K562 (cell line): ENCODE measurements at regions not wholly inside any gene's neighbourhood (a gene's known extent, or its start where the extent isn't known, plus 50 kb on each side); places are given as distances from the start of the nearest gene placed in this dataset.

Experiments used
- CHD1 ChIP-seq: fragments of 200-600 bp; sonication (generic); IDR thresholded peaks from one replicate; pipeline ENCODE4 v1.6.1; 2012; ENCODE audit warnings: mild to moderate bottlenecking, moderate library complexity, low read length, inconsistent platforms
- CHD4 ChIP-seq: fragments of 200-600 bp; sonication (generic); IDR thresholded peaks from 3 replicates; pipeline ENCODE4 v1.6.1; 2012; ENCODE audit warnings: low read depth, mild to moderate bottlenecking, mixed read lengths, low read length, inconsistent platforms; ENCODE audit not compliant: insufficient read depth, insufficient replicate concordance, poor library complexity, severe bottlenecking
- EHMT2 ChIP-seq: fragments of 450-650 bp; IDR thresholded peaks from 2 replicates; pipeline ENCODE4 v1.6.1; 2018; ENCODE audit warnings: antibody characterized with exemption
- GATAD2B ChIP-seq: fragments of 450-650 bp; IDR thresholded peaks from 2 replicates; pipeline ENCODE4 v1.6.1; 2017; ENCODE audit warnings: mild to moderate bottlenecking, borderline replicate concordance
- HLTF ChIP-seq: fragments of 450-650 bp; IDR thresholded peaks from 2 replicates; pipeline ENCODE4 v1.6.1; 2016
- MAFK ChIP-seq: IDR thresholded peaks from 2 replicates; pipeline ENCODE4 v1.6.1; 2011; ENCODE audit warnings: low read length, improper control_type of control experiment
- RBM22 ChIP-seq: fragments of 200-400 bp; formaldehyde crosslinking; IDR thresholded peaks from 2 replicates; pipeline ENCODE4 v1.6.1; 2018; ENCODE audit warnings: low read length, low read depth; ENCODE audit not compliant: poor library complexity, severe bottlenecking
- THAP12 ChIP-seq: fragments of 250-450 bp; sonication (Bioruptor Pico); IDR thresholded peaks from 2 replicates; pipeline ENCODE4 v1.9.0; 2021; ENCODE audit warnings: mild to moderate bottlenecking, inconsistent platforms
- THRAP3 ChIP-seq: fragments of 450-650 bp; IDR thresholded peaks from 2 replicates; pipeline ENCODE4 v1.6.1; 2016; ENCODE audit warnings: mild to moderate bottlenecking, inconsistent platforms, borderline replicate concordance
- ZEB2 ChIP-seq: fragments of 450-650 bp; IDR thresholded peaks from 2 replicates; pipeline ENCODE4 v1.6.1; 2016
- ZNF436 ChIP-seq: fragments of 250-450, 450-650 bp; sonication (Bioruptor Pico); formaldehyde crosslinking; IDR thresholded peaks from 2 replicates; pipeline ENCODE4 v1.7.0; 2020; ENCODE audit warnings: mild to moderate bottlenecking
- ZNF592 ChIP-seq: fragments of 450-650 bp; IDR thresholded peaks from 2 replicates; pipeline ENCODE4 v1.6.1; 2017; ENCODE audit warnings: antibody characterized with exemption, mild to moderate bottlenecking
- TF ChIP-seq, protein P1 (sequence below): fragments of 450-650 bp; formaldehyde crosslinking; IDR thresholded peaks from 2 replicates; pipeline ENCODE4 v1.4.0; 2022; ENCODE audit warnings: missing genetic modification characterization
- TF ChIP-seq, protein P2 (sequence below), 2 experiments: fragments of 450-650 bp in 1 of 2; IDR thresholded peaks; 2 replicates each; pipeline ENCODE4 v1.6.1; 2011 to 2017; ENCODE audit warnings: low read depth in 2 of 2, antibody characterized with exemption in 1 of 2, borderline replicate concordance in 1 of 2, low read length in 1 of 2, mild to moderate bottlenecking in 1 of 2, mixed read lengths in 1 of 2; ENCODE audit not compliant: control insufficient read depth in 1 of 2
- TF ChIP-seq, protein P3 (sequence below): fragments of 250-450 bp; sonication (Bioruptor Pico); IDR thresholded peaks from 2 replicates; pipeline ENCODE4 v1.8.0; 2022; ENCODE audit warnings: inconsistent platforms

- TF ChIP-seq THAP12 (CRISPR knock-in tag) (no peak), RBM22 (no peak), ZEB2 (no peak), CHD1 (no peak), THRAP3 (no peak), CHD4 (peak; percentile 8), MAFK (no peak), EHMT2 (no peak), ZNF592 (peak; percentile 93), ZNF436 (CRISPR knock-in tag) (no peak), GATAD2B (no peak), HLTF (no peak)
- TF ChIP-seq, protein P1, sequence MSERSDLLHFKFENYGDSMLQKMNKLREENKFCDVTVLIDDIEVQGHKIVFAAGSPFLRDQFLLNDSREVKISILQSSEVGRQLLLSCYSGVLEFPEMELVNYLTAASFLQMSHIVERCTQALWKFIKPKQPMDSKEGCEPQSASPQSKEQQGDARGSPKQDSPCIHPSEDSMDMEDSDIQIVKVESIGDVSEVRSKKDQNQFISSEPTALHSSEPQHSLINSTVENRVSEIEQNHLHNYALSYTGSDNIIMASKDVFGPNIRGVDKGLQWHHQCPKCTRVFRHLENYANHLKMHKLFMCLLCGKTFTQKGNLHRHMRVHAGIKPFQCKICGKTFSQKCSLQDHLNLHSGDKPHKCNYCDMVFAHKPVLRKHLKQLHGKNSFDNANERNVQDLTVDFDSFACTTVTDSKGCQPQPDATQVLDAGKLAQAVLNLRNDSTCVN (CRISPR knock-in tag): no peak
- TF ChIP-seq, protein P2, sequence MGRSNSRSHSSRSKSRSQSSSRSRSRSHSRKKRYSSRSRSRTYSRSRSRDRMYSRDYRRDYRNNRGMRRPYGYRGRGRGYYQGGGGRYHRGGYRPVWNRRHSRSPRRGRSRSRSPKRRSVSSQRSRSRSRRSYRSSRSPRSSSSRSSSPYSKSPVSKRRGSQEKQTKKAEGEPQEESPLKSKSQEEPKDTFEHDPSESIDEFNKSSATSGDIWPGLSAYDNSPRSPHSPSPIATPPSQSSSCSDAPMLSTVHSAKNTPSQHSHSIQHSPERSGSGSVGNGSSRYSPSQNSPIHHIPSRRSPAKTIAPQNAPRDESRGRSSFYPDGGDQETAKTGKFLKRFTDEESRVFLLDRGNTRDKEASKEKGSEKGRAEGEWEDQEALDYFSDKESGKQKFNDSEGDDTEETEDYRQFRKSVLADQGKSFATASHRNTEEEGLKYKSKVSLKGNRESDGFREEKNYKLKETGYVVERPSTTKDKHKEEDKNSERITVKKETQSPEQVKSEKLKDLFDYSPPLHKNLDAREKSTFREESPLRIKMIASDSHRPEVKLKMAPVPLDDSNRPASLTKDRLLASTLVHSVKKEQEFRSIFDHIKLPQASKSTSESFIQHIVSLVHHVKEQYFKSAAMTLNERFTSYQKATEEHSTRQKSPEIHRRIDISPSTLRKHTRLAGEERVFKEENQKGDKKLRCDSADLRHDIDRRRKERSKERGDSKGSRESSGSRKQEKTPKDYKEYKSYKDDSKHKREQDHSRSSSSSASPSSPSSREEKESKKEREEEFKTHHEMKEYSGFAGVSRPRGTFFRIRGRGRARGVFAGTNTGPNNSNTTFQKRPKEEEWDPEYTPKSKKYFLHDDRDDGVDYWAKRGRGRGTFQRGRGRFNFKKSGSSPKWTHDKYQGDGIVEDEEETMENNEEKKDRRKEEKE (IDR thresholded peaks at IDR 0.05; ENCODE audit: borderline replicate concordance in 1 of 2, control insufficient read depth in 1 of 2, low read depth in 2 of 2, low read length in 1 of 2): no peak
- TF ChIP-seq, protein P3, sequence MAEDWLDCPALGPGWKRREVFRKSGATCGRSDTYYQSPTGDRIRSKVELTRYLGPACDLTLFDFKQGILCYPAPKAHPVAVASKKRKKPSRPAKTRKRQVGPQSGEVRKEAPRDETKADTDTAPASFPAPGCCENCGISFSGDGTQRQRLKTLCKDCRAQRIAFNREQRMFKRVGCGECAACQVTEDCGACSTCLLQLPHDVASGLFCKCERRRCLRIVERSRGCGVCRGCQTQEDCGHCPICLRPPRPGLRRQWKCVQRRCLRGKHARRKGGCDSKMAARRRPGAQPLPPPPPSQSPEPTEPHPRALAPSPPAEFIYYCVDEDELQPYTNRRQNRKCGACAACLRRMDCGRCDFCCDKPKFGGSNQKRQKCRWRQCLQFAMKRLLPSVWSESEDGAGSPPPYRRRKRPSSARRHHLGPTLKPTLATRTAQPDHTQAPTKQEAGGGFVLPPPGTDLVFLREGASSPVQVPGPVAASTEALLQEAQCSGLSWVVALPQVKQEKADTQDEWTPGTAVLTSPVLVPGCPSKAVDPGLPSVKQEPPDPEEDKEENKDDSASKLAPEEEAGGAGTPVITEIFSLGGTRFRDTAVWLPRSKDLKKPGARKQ (CRISPR knock-in tag): no peak
These were observed 155.9 kb upstream of the RUNX1 start (continued) for GRCh38 chr21:35204850-35205541.
